Left ventricle myocardium inferior (tissue), 1 donor: ENCODE measurements at regions not wholly inside any gene's neighbourhood (a gene's known extent, or its start where the extent isn't known, plus 50 kb on each side); places are given as distances from the start of the nearest gene placed in this dataset.

Source experiments
- DNase-seq: peaks from one replicate; pipeline ENCODE4 v3.0.0-alpha.2; 2020
- H3K27ac ChIP-seq: fragments of 200-600 bp; replicated peaks from 2 replicates; pipeline ENCODE4 v1.8.0; 2021
- H3K27me3 ChIP-seq: fragments of 200-600 bp; 2 replicates; pipeline ENCODE4 v1.8.0; 2021; ENCODE audit warnings: low read depth
- H3K36me3 ChIP-seq: fragments of 200-600 bp; 2 replicates; pipeline ENCODE4 v1.8.0; 2021
- H3K4me1 ChIP-seq: fragments of 200-600 bp; 2 replicates; pipeline ENCODE4 v1.8.0; 2021
- H3K4me3 ChIP-seq: fragments of 200-600 bp; 2 replicates; pipeline ENCODE4 v1.8.0; 2021; ENCODE audit warnings: mild to moderate bottlenecking, moderate library complexity
- H3K9me3 ChIP-seq: fragments of 200-600 bp; replicated peaks from 2 replicates; pipeline ENCODE4 v1.8.0; 2021
- intact Hi-C: fragments of 100-400 bp; cut with micrococcal nuclease; formaldehyde crosslinking; loops from one replicate; pipeline ENCODE4 v1.11.0; 2022
- TF ChIP-seq, protein P1 (sequence below): fragments of 200-600 bp; IDR thresholded peaks from 2 replicates; pipeline ENCODE4 v1.8.0; 2021; ENCODE audit warnings: antibody characterized with exemption, mild to moderate bottlenecking, borderline replicate concordance
- donor health status: DM: no; HTN: yes; CAD: no; lungs with severe emphysema.

DNA sequence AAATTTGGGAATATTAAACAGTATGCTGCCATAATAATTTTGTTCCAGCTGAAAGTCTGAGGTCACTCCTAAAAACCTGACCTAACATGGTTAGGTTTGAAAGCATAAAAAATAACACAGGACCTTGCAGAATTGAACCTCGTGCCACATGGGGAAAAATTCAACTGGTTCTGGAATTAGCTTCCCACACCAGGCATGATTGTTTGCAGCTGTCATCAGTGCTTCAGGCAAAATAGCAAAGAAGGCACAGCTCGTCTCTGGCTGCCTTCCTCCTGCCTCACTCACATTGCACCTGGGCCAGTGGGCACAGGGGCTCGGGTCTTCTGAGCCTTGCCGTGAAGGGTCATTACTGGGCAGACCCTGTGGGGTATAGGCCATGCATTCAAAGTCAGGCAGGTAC, 153.8 kb upstream of the ARHGAP20 start:
- intact Hi-C loops = no loop called here
- TF ChIP-seq, protein P1, sequence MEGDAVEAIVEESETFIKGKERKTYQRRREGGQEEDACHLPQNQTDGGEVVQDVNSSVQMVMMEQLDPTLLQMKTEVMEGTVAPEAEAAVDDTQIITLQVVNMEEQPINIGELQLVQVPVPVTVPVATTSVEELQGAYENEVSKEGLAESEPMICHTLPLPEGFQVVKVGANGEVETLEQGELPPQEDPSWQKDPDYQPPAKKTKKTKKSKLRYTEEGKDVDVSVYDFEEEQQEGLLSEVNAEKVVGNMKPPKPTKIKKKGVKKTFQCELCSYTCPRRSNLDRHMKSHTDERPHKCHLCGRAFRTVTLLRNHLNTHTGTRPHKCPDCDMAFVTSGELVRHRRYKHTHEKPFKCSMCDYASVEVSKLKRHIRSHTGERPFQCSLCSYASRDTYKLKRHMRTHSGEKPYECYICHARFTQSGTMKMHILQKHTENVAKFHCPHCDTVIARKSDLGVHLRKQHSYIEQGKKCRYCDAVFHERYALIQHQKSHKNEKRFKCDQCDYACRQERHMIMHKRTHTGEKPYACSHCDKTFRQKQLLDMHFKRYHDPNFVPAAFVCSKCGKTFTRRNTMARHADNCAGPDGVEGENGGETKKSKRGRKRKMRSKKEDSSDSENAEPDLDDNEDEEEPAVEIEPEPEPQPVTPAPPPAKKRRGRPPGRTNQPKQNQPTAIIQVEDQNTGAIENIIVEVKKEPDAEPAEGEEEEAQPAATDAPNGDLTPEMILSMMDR = no peak
- no peak for DNase-seq
- Histone ChIP-seq H3K27ac (no peak overlapping the region), H3K36me3 (no peaks in the 10 kb centered on the region), H3K27me3 (no peaks in the 10 kb centered on the region), H3K4me3 (no peak overlapping the region), H3K9me3 (no peaks in the 10 kb centered on the region), H3K4me1 (no peaks in the 10 kb centered on the region)

DNA sequence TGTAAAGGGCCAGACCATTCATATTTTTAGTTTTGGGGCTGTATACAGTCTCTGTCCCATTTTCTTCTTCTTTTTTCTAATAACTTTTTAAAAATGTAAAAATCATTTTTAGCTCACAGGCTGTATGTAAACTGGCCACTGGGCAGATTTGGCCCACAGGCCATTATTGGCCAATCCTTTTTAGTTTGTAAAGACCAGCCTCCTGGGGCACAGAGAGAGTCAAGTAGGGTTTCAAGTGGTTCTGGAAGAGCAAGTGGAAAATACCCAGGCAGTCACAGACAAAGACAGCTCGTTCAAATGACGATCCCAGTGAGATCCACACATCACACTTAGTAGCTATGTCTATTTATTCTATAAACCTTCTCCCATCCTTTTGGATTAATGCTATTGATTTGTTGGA, 150.2 kb upstream of the ARHGAP20 start:
- peaks cover 4% of the 10 kb centered on the region for H3K4me1 ChIP-seq
- no peaks in the 10 kb centered on the region for H3K27me3 ChIP-seq
- no peak overlapping the region for H3K4me3 ChIP-seq
- no peaks in the 10 kb centered on the region for H3K36me3 ChIP-seq
- TF ChIP-seq, protein P1 = no peak
- H3K9me3 ChIP-seq = no peaks in the 10 kb centered on the region
- no peak overlapping the region for H3K27ac ChIP-seq
- no peak for DNase-seq
- intact Hi-C loops = no loop called here

DNA sequence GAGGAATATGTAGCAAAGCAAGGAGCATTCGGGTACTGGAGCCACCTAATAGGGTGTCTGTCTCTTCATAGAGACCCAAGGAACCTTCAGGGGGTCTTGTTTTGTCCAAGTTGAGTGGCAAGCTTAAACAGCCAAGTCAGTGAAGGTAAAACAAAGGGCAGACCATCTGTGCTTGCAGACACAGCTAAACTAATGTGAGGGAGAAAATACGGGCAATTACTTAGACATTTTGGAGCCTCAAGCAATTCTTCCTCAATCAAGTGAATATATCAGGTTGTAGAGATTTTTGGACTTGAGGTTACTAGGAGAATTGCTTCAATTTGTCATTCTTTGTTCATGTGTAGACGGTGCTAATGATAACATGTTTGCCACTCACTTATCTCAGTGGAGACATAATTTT, 148.2 kb upstream of the ARHGAP20 start:
- Histone ChIP-seq H3K36me3 (no peaks in the 10 kb centered on the region), H3K27me3 (peaks cover 8% of the 10 kb centered on the region), H3K4me3 (no peak overlapping the region), H3K4me1 (peaks cover 4% of the 10 kb centered on the region), H3K27ac (no peak overlapping the region), H3K9me3 (no peaks in the 10 kb centered on the region)
- TF ChIP-seq, protein P1 = no peak
- intact Hi-C loops = no loop called here
- DNase-seq = no peak

DNA sequence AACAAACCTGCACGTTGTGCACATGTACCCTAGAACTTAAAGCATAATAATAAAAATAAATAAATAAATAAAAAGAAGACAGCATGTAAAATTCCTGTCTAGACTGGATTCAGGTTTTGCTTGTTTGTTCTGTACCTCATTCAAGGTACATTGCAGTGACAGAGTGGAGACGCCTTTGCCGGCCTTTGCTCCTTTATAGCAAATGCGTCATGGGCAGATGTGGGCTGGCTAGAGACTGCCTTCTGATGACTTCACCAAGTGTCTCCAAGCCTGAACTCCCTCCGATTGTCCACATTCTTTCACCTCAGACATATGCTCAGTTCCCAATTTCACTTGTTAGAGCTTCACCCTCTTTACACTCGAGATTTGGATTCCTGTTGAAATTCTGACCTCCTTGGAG, 147.8 kb upstream of the ARHGAP20 start:
- Histone ChIP-seq H3K27ac (no peak overlapping the region), H3K4me1 (peaks cover 4% of the 10 kb centered on the region), H3K27me3 (peaks cover 8% of the 10 kb centered on the region), H3K36me3 (no peaks in the 10 kb centered on the region), H3K9me3 (no peaks in the 10 kb centered on the region), H3K4me3 (no peak overlapping the region)
- DNase-seq = no peak
- intact Hi-C loops = no loop called here
- TF ChIP-seq, protein P1 = no peak

DNA sequence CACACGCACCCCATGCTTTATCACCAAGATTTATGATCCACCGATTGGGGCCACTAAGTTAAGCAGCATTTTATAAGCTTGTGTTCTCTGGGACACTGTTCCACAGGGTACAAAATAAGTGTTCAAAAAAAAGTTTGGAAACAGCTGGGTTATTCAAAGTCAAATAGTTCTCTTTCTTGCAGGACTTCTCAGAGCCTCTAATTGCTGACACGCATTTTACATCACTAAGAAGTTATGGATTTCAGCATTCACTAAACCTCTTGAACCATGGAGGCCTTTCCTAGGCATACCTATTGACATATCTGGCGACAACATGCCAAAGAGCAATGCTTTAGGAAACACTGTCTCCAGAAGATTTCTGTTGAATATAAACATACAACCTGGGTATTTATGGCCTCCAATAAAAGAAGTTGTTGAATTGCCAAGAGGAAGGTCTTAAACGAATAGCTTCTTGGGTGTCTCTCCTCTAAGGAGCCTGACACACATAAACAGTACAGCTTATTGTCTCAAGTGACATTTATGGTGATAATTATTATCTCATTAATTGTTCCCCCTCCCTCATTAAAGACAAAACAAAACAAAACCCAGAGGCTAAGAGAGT, 147.1 kb upstream of the ARHGAP20 start:
- H3K4me1 ChIP-seq = peaks cover 4% of the 10 kb centered on the region
- DNase-seq = no peak
- TF ChIP-seq, protein P1 = no peak

More for the DNA sequence above, 147.1 kb upstream of the ARHGAP20 start:
- no peak overlapping the region for H3K4me3 ChIP-seq
- H3K36me3 ChIP-seq = no peaks in the 10 kb centered on the region
- no peaks in the 10 kb centered on the region for H3K9me3 ChIP-seq
- intact Hi-C loops = no loop called here
- peaks cover 8% of the 10 kb centered on the region for H3K27me3 ChIP-seq
- no peak overlapping the region for H3K27ac ChIP-seq
